ENCODE measurements at regions not wholly inside any gene's neighbourhood (a gene's known extent, or its start where the extent isn't known, plus 50 kb on each side); places are given as distances from the start of the nearest gene placed in this dataset.

GRCh38 chr10:4373098-4373497 lies 452.9 kb upstream of the AKR1E2 start:
- DNase-seq, result no peak

GRCh38 chr10:4372601-4373000 lies 453.4 kb upstream of the AKR1E2 start:
- no peak for DNase-seq

DNA sequence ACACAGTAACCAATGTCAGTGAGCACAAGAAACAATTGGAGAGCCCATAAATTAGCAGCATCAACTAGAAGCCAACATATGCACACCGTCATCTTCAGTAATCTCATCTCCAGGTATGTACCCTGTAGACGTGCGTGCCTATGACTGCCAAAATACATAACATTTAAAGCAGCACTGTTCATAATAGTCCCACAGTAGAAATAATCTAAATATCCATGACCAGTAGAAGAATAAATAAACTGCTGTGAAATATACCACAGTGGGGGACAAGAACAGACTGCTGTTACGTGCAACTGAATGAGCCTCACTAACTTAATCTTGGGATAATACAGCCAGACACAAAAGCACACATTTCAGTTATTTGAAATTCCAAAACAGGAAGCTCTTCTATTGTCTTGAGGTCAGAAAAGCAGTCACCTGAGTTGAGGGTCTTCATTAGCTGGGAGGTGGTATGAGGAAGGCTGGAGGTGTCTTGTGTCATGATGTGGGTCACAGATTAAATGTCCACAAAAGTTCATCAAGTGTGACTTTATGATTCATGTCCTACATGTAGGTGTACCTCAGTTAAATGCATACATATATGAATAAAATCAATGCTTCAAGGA lies 454.2 kb upstream of the AKR1E2 start:
- DNase-seq, result no peak

DNA sequence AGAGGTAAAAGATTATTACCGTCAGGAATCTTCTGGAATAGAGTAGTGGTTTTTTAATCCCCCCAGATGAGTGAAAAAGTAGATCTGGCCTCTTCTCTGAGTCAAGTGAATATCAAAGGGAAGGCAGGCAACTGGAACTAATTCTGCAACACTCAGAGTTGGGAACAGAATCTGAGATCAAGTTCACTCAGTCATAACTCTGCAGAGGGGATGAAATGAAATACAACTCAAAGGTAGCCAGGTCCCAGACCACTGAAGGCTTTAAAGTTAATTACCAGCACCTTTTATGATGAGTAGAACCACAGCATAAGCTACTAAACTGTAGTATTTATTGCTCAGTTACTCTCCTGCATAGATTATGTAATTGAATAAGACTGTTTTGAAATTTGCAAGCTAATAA lies 455.6 kb upstream of the AKR1E2 start:
- DNase-seq, result no peak

DNA sequence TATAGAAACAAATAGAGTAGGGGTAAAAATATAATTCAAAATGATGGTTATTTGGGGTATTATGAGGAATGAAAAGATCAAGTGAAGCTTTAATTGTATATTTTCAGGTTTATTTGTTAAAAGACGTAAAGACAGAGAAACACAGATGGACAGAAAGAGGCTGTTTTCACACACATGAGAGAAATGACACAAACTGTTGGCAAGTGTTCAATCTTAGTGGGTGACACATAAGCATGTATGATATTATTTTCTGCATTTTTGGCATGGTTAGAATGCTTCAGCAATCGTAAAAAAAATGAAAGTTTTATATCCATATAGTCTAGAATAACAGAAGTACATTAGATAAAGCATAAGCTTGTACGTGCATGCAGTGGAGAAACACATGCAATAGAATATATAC lies 464.4 kb upstream of the AKR1E2 start:
- DNase-seq, result no peak

DNA sequence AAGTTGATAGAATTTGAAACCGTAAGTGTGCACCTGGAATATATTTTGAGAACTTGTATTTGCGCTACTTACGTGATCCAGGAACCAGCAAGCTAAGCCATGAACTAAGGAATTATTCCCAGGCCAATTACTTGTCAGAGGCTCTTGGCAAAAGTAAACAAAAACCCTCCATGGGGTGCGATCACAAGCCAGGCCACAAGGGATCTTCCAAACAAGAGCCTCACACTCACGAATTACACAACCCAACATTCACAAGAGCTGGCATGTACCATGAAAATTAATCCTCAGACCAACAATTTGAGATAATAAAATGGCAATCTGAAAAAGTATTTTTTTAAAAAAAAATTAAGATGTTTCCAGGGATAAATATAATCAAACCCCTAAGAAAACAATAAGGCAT lies 467.0 kb upstream of the AKR1E2 start:
- no peak for DNase-seq

GRCh38 chr10:4357911-4358310 lies 468.1 kb upstream of the AKR1E2 start:
- DNase-seq, result no peak

DNA sequence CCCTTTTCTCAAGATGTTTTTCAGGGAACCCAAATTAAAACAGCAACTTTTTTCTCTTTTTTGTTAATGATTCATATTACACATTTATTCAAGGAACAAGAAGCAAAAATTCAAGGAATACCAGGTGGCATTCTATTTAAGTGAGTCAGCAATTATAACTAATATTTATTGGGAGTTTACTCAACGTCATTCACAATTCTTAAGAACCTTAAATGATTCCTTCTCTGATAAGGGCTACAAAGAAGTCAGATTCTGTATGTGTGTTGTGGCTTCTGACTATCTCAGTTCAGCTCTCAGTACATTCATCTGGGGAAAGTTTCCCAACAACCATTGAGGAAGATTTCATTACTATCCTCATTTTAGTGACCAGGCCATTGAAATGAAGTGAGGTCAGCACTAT lies 470.7 kb upstream of the AKR1E2 start:
- DNase-seq, result no peak

GRCh38 chr10:4354382-4354812 lies 471.6 kb upstream of the AKR1E2 start:
- DNase-seq, result no peak

DNA sequence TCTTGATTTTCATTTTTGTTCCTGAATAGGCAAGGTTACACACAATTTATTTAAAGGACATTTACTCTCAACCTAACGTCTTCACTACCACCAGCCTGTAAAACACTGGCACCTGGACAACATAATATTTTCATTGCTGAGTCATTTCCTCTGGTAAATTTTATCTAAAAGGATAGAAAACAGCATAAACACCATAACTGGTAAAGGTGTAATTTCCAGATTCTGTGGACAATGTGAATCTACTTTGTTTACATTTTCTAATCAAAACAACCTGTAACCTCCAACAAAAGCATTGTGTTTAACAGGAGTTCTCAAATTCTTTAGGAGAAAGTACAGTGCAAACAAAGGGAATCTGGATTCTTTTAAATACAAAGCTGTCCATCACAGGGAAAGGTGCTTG lies 472.0 kb upstream of the AKR1E2 start:
- DNase-seq, result no peak

DNA sequence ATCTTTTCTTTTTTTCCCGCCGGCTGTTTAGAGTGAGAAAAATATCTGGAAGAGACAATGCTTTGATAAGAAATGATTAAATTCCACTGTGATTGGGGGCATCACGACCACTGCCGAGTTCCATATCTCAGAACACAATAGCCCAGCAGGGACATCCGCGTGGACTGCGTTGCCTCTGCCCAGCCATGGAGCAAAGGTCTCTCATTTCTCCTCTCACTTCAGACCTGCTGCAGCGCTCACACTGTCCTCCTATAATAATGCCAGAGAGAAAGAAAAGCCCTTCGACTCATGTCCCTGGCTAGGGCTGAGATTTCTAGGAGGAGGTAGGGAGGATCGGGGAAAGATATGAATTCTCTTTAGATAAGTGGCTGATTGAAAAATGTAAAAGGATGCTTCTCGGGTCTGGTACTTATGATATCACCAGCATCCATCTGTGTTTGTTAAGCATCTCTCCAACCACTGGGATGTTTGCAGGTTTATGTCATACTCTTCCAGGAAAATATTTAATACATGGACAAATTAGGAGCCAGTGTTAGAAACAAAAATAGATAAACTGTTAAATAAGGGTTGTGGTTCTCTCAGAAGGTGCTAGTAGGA lies 472.9 kb upstream of the AKR1E2 start:
- DNase-seq, result no peak

DNA sequence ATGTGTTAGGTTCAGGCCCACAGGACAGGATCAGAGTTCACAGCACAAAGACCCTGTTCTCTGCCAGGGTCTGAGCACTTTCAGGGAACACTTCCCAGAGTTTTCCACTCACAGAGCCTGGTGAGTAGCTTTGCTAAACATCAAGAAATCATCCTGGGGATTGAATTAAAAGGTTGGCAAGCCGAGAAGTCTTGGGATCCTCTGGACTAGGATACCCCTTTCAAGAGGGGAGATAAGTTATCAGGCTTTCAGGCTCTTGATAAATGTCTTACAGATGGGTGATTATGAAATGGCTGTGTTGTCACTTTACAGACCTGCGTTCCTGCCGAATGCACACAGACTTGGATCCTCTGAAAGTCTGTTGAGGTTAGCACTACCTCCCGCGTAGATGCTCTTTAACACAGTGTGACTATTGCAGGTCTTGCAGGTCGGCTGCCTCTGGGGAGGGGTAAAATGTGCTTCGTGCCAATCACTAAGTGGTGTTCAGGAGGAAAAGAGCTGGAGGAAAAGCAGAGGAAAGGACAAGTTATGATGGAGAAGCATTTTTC lies 473.5 kb upstream of the AKR1E2 start:
- no peak for DNase-seq

GRCh38 chr10:4351723-4352413 lies 474.1 kb upstream of the AKR1E2 start:
- no peak for DNase-seq

DNA sequence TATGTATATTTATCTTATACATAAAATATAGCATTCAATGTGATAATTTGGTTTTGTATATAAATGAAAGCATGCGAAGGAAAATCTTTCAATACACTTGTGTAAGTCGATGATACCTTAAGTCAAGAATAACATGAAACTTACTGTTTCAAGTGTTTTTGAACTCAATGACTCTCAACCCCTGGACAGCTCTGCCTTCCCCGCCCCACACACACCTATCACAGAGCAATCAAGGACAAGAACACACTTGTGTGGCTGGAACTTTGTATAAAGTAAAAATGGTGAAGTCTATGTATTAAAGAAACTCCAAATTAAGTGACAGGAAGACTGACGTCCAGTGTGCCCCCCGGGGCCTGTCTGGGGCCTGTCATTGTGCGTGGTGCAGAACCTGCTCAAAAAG lies 478.6 kb upstream of the AKR1E2 start:
- no peak for DNase-seq

GRCh38 chr10:4345877-4346646 lies 479.9 kb upstream of the AKR1E2 start:
- no peak for DNase-seq

DNA sequence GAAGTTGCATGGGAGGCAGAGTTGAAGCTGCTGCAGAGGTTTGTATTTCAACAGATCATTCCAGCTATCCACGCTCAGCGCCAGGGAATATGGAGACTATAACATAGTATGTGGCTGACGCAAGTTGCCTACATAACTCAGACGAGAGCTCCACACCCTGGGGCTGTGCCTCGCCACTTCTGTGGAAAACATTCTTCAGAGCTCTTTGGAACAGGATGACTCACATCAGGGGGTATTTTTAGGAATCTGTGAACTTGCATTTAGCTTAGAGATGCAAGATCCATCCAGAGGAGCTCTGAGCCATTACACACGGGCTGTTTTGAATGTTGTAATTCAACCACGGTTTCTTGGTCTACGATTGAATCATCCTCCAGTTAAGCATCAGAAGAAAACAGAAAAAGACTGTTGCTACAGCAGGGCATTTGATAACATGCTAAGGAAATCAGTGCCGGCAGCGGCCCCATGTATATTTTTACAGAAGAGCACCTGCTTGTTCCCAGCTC lies 481.5 kb upstream of the AKR1E2 start:
- DNase-seq, result no peak

DNA sequence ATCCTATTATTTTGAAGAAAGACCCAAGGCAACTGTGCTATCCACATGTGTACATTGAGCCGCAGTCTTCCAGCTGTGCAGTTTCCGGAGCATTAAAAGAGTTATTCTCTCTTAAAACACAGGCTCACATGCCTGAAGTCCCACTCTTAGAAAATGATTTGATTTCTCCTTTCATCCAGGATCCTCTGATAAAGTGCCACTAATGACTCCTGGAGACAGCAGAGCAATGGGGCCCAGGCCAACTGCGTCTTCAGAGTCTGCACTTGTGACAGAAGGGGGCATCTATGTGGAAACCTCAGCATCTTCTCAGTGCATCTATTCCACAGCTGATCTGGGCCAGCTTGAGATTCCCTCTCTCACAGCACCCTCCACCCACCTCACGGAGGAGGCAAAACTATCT lies 482.1 kb upstream of the AKR1E2 start:
- DNase-seq, result no peak

DNA sequence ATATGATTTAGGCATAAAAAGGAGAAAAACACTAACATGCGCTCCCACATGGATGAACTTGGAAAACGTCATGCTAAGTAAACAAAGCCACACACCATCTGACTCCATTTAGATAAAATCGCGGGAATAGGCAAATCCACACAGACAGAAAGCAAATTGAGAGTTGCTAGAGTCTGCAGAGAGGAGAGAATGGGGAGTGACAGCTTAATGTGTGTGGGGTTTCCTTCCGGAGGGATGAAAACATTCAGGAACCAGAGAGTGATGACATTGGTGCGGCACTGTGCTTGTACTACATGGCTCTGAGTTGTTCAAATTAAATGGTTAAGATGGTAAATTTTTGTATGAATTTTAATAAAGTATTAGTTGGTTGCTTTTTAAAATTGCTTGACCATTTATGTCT lies 482.9 kb upstream of the AKR1E2 start:
- no peak for DNase-seq

DNA sequence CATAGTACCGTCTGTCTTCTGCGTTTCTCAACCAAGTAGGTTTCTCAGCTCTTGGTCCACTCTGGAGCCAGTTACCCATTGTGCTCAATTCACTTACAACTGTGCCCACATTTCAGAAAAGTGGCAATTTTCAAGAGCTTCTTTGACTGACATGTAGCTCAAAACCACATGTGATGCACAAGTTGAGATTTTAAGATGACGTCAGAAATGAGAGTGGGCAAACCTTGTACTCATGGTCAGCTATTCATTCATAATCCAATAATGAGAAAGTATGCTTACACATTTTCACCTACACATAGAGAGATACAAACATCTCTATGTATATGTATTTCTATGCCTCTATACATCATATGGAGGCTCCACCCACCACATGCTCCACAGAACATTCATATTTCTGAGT lies 487.2 kb upstream of the AKR1E2 start:
- no peak for DNase-seq

DNA sequence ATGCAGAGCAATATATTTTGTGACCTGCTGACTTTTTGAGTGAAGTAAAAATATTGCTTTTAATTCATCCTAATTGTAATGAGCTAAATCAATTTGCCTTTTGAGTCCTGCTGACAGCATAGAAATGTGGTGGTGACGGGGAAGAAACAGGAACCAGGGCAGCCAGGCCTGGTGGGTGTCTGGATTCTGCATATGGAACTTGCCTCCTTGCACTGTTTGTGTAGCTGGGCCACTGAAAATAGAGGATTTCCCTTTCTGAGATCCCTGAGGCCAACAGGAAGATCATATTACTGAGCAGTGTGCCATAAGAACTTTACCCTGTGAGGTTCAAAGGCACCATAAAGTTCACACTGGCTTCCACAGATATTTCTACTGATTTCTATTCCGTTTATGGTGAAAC lies 488.4 kb upstream of the AKR1E2 start:
- DNase-seq, result no peak

DNA sequence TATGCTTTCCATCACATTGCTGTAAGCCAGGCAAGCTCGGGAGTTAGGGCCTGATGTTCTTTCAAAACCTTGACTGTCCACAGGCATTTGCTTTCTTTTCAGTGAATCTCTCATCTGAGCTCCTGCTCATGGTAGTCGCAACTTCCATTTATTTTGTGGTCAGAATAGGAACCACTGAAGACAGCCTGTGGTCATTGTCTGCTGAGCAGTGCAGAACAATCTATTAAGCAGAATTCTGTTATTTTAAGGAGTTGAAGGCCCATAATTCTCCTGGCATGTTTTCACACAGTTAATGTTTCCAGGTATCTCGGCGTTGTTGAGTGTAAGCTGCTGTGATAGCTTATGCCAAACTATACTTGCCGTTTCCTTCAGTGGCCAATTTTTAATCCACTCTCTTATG lies 491.1 kb upstream of the AKR1E2 start:
- no peak for DNase-seq

DNA sequence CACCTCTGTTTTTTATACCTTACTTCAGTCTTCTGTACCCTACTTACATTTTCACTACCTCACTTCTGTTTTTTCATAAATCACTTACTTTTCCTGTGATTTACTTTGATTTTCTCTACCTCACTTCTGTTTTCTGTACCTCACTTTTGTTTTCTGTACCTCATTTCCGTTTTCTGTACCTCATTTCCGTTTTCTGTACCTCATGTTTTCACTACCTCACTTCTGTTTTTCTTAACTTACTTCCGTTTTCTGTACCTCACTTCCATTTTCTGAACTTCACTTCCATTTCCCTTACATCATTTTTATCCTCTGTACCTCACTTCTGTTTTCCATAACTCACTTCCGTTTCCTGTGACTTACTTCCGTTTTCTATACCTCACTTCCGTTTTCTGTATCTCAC lies 492.0 kb upstream of the AKR1E2 start:
- DNase-seq, result no peak

- no peak for DNase-seq
These were observed 492.5 kb upstream of the AKR1E2 start for GRCh38 chr10:4333459-4333894.
